Liver (tissue), 8 donors: ENCODE measurements at regions not wholly inside any gene's neighbourhood (a gene's known extent, or its start where the extent isn't known, plus 50 kb on each side); places are given as distances from the start of the nearest gene placed in this dataset.

Source experiments
- DNase-seq: peaks from one replicate; pipeline ENCODE4 v3.0.0-alpha.2; 2017; ENCODE audit warnings: low spot score
- H3K27ac ChIP-seq, 2 donors: one replicate each; pipeline ENCODE4 v1.7.0; 2013; ENCODE audit warnings: inconsistent platforms in 2 of 2, low read length in 2 of 2, control low read depth in 1 of 2, low read depth in 1 of 2, mild to moderate bottlenecking in 1 of 2
- H3K27me3 ChIP-seq, 4 donors: one replicate each; pipeline versions ENCODE4 v1.6.1 to v1.7.0; 2013; ENCODE audit warnings: low read length in 3 of 4, inconsistent platforms in 1 of 4, mild to moderate bottlenecking in 1 of 4, moderate library complexity in 1 of 4; ENCODE audit not compliant: control insufficient read depth in 4 of 4, insufficient read depth in 4 of 4
- H3K36me3 ChIP-seq, 4 donors: one replicate each; pipeline versions ENCODE4 v1.6.1 to v1.7.0; 2013; ENCODE audit warnings: low read length in 3 of 4, mild to moderate bottlenecking in 3 of 4, low read depth in 1 of 4, moderate library complexity in 1 of 4; ENCODE audit not compliant: control insufficient read depth in 4 of 4, insufficient read depth in 3 of 4
- H3K4me1 ChIP-seq, 4 donors: one replicate each; pipeline versions ENCODE4 v1.6.1 to v1.7.0; 2013; ENCODE audit warnings: low read length in 3 of 4, mild to moderate bottlenecking in 3 of 4, moderate library complexity in 1 of 4; ENCODE audit not compliant: control insufficient read depth in 4 of 4, insufficient read depth in 4 of 4
- H3K4me3 ChIP-seq, 3 donors: one replicate each; pipeline versions ENCODE4 v1.6.1 to v1.7.0; 2013; ENCODE audit warnings: low read length in 3 of 3, control low read depth in 1 of 3, low read depth in 1 of 3, mild to moderate bottlenecking in 1 of 3
- H3K9ac ChIP-seq, 2 donors: one replicate each; pipeline ENCODE4 v1.7.0; 2013; ENCODE audit warnings: low read length in 2 of 2, mild to moderate bottlenecking in 2 of 2, moderate library complexity in 2 of 2, control low read depth in 1 of 2, low read depth in 1 of 2
- H3K9me3 ChIP-seq, 4 donors: one replicate each; pipeline versions ENCODE4 v1.6.1 to v1.7.0; 2013; ENCODE audit warnings: low read length in 3 of 4; ENCODE audit not compliant: control insufficient read depth in 4 of 4
- CTCF ChIP-seq: fragments of 150-350 bp; IDR thresholded peaks from 2 replicates; pipeline ENCODE4 v1.5.1; 2017; ENCODE audit warnings: improper control_type of control experiment, low read depth, low read length; ENCODE audit not compliant: missing input control
- EGR1 ChIP-seq, 2 donors: IDR thresholded peaks; 2 replicates each; pipeline ENCODE4 v1.6.1; 2016 to 2018; ENCODE audit warnings: antibody characterized with exemption in 2 of 2, low read depth in 2 of 2
- FOXA1 ChIP-seq: IDR thresholded peaks from 2 replicates; pipeline ENCODE4 v1.6.1; 2016; ENCODE audit warnings: antibody characterized with exemption
- FOXA2 ChIP-seq: IDR thresholded peaks from 2 replicates; pipeline ENCODE4 v1.6.1; 2016; ENCODE audit warnings: antibody characterized with exemption
- GABPA ChIP-seq, 2 donors: IDR thresholded peaks in 1 of 2; conservative IDR thresholded peaks in 1 of 2; 2 replicates each; pipeline ENCODE4 v1.6.1; 2016; ENCODE audit warnings: antibody characterized with exemption in 2 of 2, mild to moderate bottlenecking in 1 of 2, moderate library complexity in 1 of 2
- HNF4A ChIP-seq, 2 donors: conservative IDR thresholded peaks; 2 replicates each; pipeline ENCODE4 v1.6.1; 2016; ENCODE audit warnings: antibody characterized with exemption in 2 of 2, mild to moderate bottlenecking in 2 of 2
- HNF4G ChIP-seq: IDR thresholded peaks from 2 replicates; pipeline ENCODE4 v1.6.1; 2016; ENCODE audit warnings: antibody characterized with exemption
- JUND ChIP-seq, 2 donors: IDR thresholded peaks; 2 replicates each; pipeline ENCODE4 v1.6.1; 2016; ENCODE audit warnings: antibody characterized with exemption in 2 of 2
- MAX ChIP-seq: IDR thresholded peaks from 2 replicates; pipeline ENCODE4 v1.6.1; 2016; ENCODE audit warnings: antibody characterized with exemption
- NR2F2 ChIP-seq: IDR thresholded peaks from 2 replicates; pipeline ENCODE4 v1.6.1; 2016; ENCODE audit warnings: antibody characterized with exemption
- RAD21 ChIP-seq, 2 donors: IDR thresholded peaks; 2 replicates each; pipeline ENCODE4 v1.6.1; 2016; ENCODE audit warnings: antibody characterized with exemption in 2 of 2, mild to moderate bottlenecking in 2 of 2
- RXRA ChIP-seq, 2 donors: IDR thresholded peaks; 2 replicates each; pipeline ENCODE4 v1.6.1; 2017 to 2018; ENCODE audit warnings: antibody characterized with exemption in 2 of 2, mild to moderate bottlenecking in 1 of 2
- SP1 ChIP-seq: IDR thresholded peaks from 2 replicates; pipeline ENCODE4 v1.6.1; 2018; ENCODE audit warnings: antibody characterized with exemption, mild to moderate bottlenecking
- TAF1 ChIP-seq: conservative IDR thresholded peaks from 2 replicates; pipeline ENCODE4 v1.6.1; 2016; ENCODE audit warnings: antibody characterized with exemption, mild to moderate bottlenecking
- YY1 ChIP-seq: IDR thresholded peaks from 2 replicates; pipeline ENCODE4 v1.6.1; 2016; ENCODE audit warnings: antibody characterized with exemption, mild to moderate bottlenecking
- ZBTB33 ChIP-seq: IDR thresholded peaks from 2 replicates; pipeline ENCODE4 v1.6.1; 2016; ENCODE audit warnings: antibody characterized with exemption
- WGBS: extraction: QIAGEN DNeasy Blood & Tissue Kit; methylation state at CpG from one replicate; pipeline ENCODE4 v1.1.7; 2013; 5-methylcytosine and 5-hydroxymethylcytosine counted together
- TF ChIP-seq, protein P1 (sequence below): IDR thresholded peaks from 2 replicates; pipeline ENCODE4 v1.6.1; 2016; ENCODE audit warnings: antibody characterized with exemption
- TF ChIP-seq, protein P2 (sequence below): IDR thresholded peaks from 2 replicates; pipeline ENCODE4 v1.6.1; 2016; ENCODE audit warnings: antibody characterized with exemption, mild to moderate bottlenecking
- donor health status: healthy.
- donor health status: healthy.
- donor health status: healthy.
- donor health status: healthy.
- donor health status: healthy.

DNA sequence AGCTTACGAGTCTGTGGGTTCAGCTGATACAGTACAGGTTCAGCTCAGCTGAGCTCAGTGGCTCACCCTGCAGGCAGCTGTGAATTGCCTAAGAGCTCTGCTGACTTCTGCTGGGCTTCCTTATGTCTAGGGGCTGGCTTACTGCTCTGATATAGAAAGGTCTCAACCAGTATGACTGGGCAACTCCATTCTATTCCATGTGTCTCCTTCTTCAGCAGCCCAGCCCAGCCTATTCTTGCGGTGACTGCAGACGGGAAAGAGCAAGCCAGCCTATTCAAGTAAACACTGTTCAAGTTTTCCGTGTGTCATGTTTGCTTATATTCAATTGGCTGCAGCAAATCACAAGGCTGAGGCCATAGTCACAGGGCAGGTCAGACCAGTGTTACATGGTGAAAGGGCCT, 615.4 kb upstream of the ZFP42 start:
- no peak for DNase-seq
- H3K4me3 ChIP-seq, result no peak overlapping the region
- H3K9me3 ChIP-seq, result no peaks in the 10 kb centered on the region
- no peaks in the 10 kb centered on the region for H3K4me1 ChIP-seq
- H3K36me3 ChIP-seq, result no peaks in the 10 kb centered on the region
- H3K27me3 ChIP-seq, result peaks cover 0 to 3% (median 0%) of the 10 kb centered on the region in 4 donors
- TF ChIP-seq RAD21 (IDR thresholded peaks at IDR 0.05), result peak in 1 of 2 donors; percentile 45
- TF ChIP-seq JUND (IDR thresholded peaks at IDR 0.05), result no peak
- H3K27ac ChIP-seq, result no peak overlapping the region
- no peak overlapping the region for H3K9ac ChIP-seq
- WGBS, result 62% methylated on average over 4 of the region's 4 CpGs

DNA sequence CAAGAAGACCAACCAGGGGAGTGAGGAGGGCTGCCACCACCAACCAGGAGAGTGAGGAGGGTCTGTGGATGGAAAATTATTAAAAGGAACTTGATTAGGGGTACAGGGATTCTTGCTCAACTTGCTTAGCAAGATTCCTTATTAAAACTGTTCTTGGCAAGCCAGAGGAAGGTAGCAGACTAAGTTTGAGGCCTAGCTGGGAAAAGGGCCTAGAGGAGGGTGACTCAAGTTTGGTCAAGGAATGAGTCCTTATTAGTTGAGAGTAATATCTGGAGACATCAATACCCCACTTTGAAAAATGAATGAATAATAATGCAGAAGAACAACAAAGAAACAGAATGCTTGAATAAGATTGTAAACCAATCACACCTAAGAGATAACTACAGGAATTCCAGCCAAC, 612.4 kb upstream of the ZFP42 start:
- Histone ChIP-seq H3K9me3 (no peaks in the 10 kb centered on the region), H3K27ac (no peak overlapping the region)
- no peak for TF ChIP-seq TAF1
- TF ChIP-seq, protein P1, sequence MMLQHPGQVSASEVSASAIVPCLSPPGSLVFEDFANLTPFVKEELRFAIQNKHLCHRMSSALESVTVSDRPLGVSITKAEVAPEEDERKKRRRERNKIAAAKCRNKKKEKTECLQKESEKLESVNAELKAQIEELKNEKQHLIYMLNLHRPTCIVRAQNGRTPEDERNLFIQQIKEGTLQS, result no peak
- TF ChIP-seq FOXA1, result no peak
- no peak for TF ChIP-seq NR2F2
- TF ChIP-seq CTCF, result no peak
- TF ChIP-seq MAX, result no peak
- no peak for TF ChIP-seq EGR1 (IDR thresholded peaks at IDR 0.05; ENCODE audit: low read depth in 2 of 2)
- no peak for TF ChIP-seq YY1
- TF ChIP-seq GABPA (IDR thresholded peaks at IDR 0.05 in 1 of 2, conservative IDR thresholded peaks at IDR 0.05 in 1 of 2), result no peak
- TF ChIP-seq RXRA (IDR thresholded peaks at IDR 0.05), result no peak
- TF ChIP-seq, protein P2, sequence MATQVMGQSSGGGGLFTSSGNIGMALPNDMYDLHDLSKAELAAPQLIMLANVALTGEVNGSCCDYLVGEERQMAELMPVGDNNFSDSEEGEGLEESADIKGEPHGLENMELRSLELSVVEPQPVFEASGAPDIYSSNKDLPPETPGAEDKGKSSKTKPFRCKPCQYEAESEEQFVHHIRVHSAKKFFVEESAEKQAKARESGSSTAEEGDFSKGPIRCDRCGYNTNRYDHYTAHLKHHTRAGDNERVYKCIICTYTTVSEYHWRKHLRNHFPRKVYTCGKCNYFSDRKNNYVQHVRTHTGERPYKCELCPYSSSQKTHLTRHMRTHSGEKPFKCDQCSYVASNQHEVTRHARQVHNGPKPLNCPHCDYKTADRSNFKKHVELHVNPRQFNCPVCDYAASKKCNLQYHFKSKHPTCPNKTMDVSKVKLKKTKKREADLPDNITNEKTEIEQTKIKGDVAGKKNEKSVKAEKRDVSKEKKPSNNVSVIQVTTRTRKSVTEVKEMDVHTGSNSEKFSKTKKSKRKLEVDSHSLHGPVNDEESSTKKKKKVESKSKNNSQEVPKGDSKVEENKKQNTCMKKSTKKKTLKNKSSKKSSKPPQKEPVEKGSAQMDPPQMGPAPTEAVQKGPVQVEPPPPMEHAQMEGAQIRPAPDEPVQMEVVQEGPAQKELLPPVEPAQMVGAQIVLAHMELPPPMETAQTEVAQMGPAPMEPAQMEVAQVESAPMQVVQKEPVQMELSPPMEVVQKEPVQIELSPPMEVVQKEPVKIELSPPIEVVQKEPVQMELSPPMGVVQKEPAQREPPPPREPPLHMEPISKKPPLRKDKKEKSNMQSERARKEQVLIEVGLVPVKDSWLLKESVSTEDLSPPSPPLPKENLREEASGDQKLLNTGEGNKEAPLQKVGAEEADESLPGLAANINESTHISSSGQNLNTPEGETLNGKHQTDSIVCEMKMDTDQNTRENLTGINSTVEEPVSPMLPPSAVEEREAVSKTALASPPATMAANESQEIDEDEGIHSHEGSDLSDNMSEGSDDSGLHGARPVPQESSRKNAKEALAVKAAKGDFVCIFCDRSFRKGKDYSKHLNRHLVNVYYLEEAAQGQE, result no peak
- TF ChIP-seq HNF4A (conservative IDR thresholded peaks at IDR 0.05), result no peak
- no peak for TF ChIP-seq JUND (IDR thresholded peaks at IDR 0.05)
- no peak for TF ChIP-seq FOXA2
- no peak for TF ChIP-seq SP1
- TF ChIP-seq ZBTB33, result no peak
- TF ChIP-seq RAD21 (IDR thresholded peaks at IDR 0.05), result no peak
- TF ChIP-seq HNF4G, result no peak

More for the DNA sequence above, 612.4 kb upstream of the ZFP42 start:
- H3K9ac ChIP-seq, result no peak overlapping the region
- DNase-seq, result no peak
- no peaks in the 10 kb centered on the region for H3K4me1 ChIP-seq
- no peaks in the 10 kb centered on the region for H3K36me3 ChIP-seq
- H3K4me3 ChIP-seq, result no peak overlapping the region
- no peaks in the 10 kb centered on the region for H3K27me3 ChIP-seq
